ENCODE measurements at regions not wholly inside any gene's neighbourhood (a gene's known extent, or its start where the extent isn't known, plus 50 kb on each side); places are given as distances from the start of the nearest gene placed in this dataset.
"Not testable (repeated sequence)": the region's sequence is repeated elsewhere in the genome, so short reads cannot be mapped to it uniquely, and the experiment has no call there.

GRCh38 chr9:71506821-71507220, 261.5 kb downstream of the CEMIP2 start:
- DNase-seq (ENCODE audit: low read depth) = no peak

GRCh38 chr9:71504636-71505035, 263.7 kb downstream of the CEMIP2 start:
- no peak for DNase-seq (ENCODE audit: low read depth)

GRCh38 chr9:71498691-71499090, 269.6 kb downstream of the CEMIP2 start:
- DNase-seq (ENCODE audit: low read depth) = no peak

- no peak for DNase-seq (ENCODE audit: low read depth)
Observed at GRCh38 chr9:71490810-71491209, 277.5 kb downstream of the CEMIP2 start.

- no peak for DNase-seq (ENCODE audit: low read depth)
Observed at GRCh38 chr9:71487061-71487460, 281.3 kb downstream of the CEMIP2 start.

- no peak for DNase-seq (ENCODE audit: low read depth)
Observed at GRCh38 chr9:71485326-71485725, 283.0 kb downstream of the CEMIP2 start.

- DNase-seq (ENCODE audit: low read depth) = no peak
Observed at GRCh38 chr9:71483436-71483835, 284.9 kb downstream of the CEMIP2 start.

- DNase-seq (ENCODE audit: low read depth) = no peak
Observed at GRCh38 chr9:71479621-71480020, 288.7 kb downstream of the CEMIP2 start.

GRCh38 chr9:71472400-71472799, 295.9 kb downstream of the CEMIP2 start:
- no peak for DNase-seq (ENCODE audit: low read depth)

- no peak for DNase-seq (ENCODE audit: low read depth)
Observed at GRCh38 chr9:71465392-71465791, 302.9 kb downstream of the CEMIP2 start.

- no peak for DNase-seq (ENCODE audit: low read depth)
Observed at GRCh38 chr9:71459082-71459481, 309.2 kb downstream of the CEMIP2 start.

- DNase-seq (ENCODE audit: low read depth) = no peak
Observed at GRCh38 chr9:71446473-71447411, 321.6 kb downstream of the CEMIP2 start.

- DNase-seq (ENCODE audit: low read depth) = no peak
Observed at GRCh38 chr9:71446106-71446472, 322.2 kb downstream of the CEMIP2 start.

GRCh38 chr9:71442937-71443336, 321.5 kb upstream of the TRPM3 start:
- DNase-seq (ENCODE audit: low read depth) = no peak

GRCh38 chr9:71441266-71441665, 319.8 kb upstream of the TRPM3 start:
- no peak for DNase-seq (ENCODE audit: low read depth)

GRCh38 chr9:71431931-71432330, 310.5 kb upstream of the TRPM3 start:
- no peak for DNase-seq (ENCODE audit: low read depth)

- DNase-seq (ENCODE audit: low read depth) = not testable (repeated sequence)
Observed at GRCh38 chr9:71407341-71407740, 285.9 kb upstream of the TRPM3 start.

GRCh38 chr9:71403106-71403505, 281.7 kb upstream of the TRPM3 start:
- no peak for DNase-seq (ENCODE audit: low read depth)

GRCh38 chr9:71393005-71393404, 271.6 kb upstream of the TRPM3 start:
- no peak for DNase-seq (ENCODE audit: low read depth)

- DNase-seq (ENCODE audit: low read depth) = no peak
Observed at GRCh38 chr9:71384343-71384742, 262.9 kb upstream of the TRPM3 start.

- no peak for DNase-seq (ENCODE audit: low read depth)
Observed at GRCh38 chr9:71383308-71383940, 262.0 kb upstream of the TRPM3 start.

GRCh38 chr9:71368157-71368556, 246.7 kb upstream of the TRPM3 start:
- no peak for DNase-seq (ENCODE audit: low read depth)

GRCh38 chr9:71364186-71364955, 242.9 kb upstream of the TRPM3 start:
- no peak for DNase-seq (ENCODE audit: low read depth)
